Muscle layer of duodenum (tissue), 2 donors: ENCODE measurements at regions not wholly inside any gene's neighbourhood (a gene's known extent, or its start where the extent isn't known, plus 50 kb on each side); places are given as distances from the start of the nearest gene placed in this dataset.

ENCODE experiments used
- H3K27ac ChIP-seq: one replicate; pipeline ENCODE4 v1.7.0; 2013; ENCODE audit warnings: mild to moderate bottlenecking, low read length
- H3K27me3 ChIP-seq: one replicate; pipeline ENCODE4 v1.7.0; 2013; ENCODE audit warnings: low read depth, mild to moderate bottlenecking, control low read depth, low read length
- H3K36me3 ChIP-seq, 2 donors: one replicate each; pipeline ENCODE4 v1.7.0; 2013; ENCODE audit warnings: low read length in 2 of 2, control low read depth in 1 of 2, mild to moderate bottlenecking in 1 of 2; ENCODE audit not compliant: insufficient read depth in 2 of 2, control insufficient read depth in 1 of 2
- H3K4me1 ChIP-seq, 2 donors: one replicate each; pipeline ENCODE4 v1.7.0; 2013; ENCODE audit warnings: low read length in 2 of 2, mild to moderate bottlenecking in 2 of 2, control low read depth in 1 of 2, moderate library complexity in 1 of 2; ENCODE audit not compliant: insufficient read depth in 2 of 2, control insufficient read depth in 1 of 2
- H3K4me3 ChIP-seq, 2 donors: one replicate each; pipeline ENCODE4 v1.7.0; 2013; ENCODE audit warnings: low read length in 2 of 2, low read depth in 1 of 2, mild to moderate bottlenecking in 1 of 2
- H3K9me3 ChIP-seq, 2 donors: one replicate each; pipeline ENCODE4 v1.7.0; 2013; ENCODE audit warnings: low read length in 2 of 2, control low read depth in 1 of 2, mild to moderate bottlenecking in 1 of 2; ENCODE audit not compliant: control insufficient read depth in 1 of 2
- donor health status: healthy.

DNA sequence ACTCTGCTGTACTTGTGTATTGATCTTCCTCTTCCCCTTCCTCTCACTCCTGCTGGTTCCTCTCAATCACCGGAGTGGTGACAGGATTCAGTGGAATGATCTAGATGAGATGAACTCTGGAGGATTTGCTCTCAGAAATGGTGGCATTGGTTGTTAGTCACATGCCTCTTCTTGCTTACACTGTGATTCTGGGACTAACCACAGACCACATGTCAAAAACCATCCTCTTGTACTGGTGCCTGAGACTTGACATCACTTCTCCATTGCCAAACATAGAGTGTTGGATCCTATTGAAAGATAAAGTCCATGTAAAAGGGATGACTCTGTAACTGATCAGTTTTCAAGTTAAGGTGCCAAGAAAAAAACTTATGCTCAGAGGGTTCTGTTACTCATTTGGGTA, 506.5 kb downstream of the DMAC1 start:
- H3K36me3 ChIP-seq = no peaks in the 10 kb centered on the region
- no peaks in the 10 kb centered on the region for H3K27me3 ChIP-seq
- H3K9me3 ChIP-seq = no peaks in the 10 kb centered on the region
- H3K4me1 ChIP-seq = no peaks in the 10 kb centered on the region
- H3K27ac ChIP-seq = no peak overlapping the region
- no peak overlapping the region for H3K4me3 ChIP-seq

DNA sequence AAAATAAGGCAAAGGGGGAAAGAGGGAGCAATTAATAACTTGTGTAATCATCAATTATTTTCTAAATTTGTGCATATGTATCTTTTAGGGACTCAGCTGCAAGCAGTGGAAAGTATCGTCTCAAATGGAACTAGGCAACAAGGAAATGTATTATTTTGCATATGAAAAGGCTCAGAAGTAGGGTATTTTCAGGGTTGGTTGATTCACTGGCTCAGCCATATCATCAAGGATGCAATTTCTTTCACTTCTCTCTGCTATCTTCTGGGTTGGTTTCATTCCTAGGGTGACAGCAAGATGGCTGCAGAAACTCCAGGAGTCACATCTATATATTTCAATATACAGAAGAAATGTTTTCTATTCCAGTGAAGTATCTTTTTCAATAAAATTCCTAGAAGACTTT, 509.8 kb downstream of the DMAC1 start:
- H3K4me1 ChIP-seq = no peaks in the 10 kb centered on the region

DNA sequence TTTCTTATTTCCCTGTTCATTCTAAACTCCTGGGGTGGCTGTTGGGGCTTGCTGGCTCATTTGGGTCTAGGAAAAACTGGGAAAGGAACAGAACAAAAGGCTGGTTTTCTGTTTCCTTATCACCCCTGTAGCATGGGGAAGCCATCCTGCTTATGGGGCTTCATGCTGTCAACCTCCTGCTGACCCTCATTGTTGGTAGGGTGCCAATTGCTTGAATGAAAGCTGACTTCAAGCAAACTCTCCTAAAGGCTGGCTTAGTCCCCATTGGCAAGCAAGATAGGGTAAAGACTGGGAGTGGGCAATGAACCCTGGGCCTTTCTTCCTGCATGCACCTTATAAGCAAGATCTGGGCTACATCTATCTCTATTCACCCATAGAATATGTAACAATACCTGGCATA, 511.6 kb downstream of the DMAC1 start:
- Histone ChIP-seq H3K27me3 (no peaks in the 10 kb centered on the region), H3K36me3 (no peaks in the 10 kb centered on the region), H3K27ac (no peak overlapping the region), H3K9me3 (no peaks in the 10 kb centered on the region), H3K4me1 (no peaks in the 10 kb centered on the region), H3K4me3 (no peak overlapping the region)

More for the DNA sequence above, 509.8 kb downstream of the DMAC1 start:
- Histone ChIP-seq H3K4me3 (no peak overlapping the region), H3K27me3 (no peaks in the 10 kb centered on the region), H3K9me3 (no peaks in the 10 kb centered on the region), H3K27ac (no peak overlapping the region), H3K36me3 (no peaks in the 10 kb centered on the region)

DNA sequence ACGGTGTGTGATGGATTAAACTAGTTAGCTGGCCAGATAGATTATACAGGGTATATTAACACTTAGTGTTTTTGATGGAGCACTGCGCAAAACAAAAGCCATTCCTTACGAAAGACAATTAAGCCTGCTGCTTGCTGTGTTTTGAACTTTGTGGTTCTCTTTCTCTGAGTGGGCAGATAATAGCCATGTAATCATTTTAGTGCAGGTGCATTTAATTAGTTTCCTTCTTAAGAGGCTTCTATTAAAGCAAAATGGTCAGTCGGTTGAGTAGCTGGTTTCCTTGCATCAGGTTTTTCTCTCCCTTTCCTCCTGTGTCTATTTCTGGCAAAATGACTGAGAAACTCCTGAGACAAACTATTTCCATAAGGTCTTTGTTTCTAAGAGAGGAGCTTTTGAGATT, 512.5 kb downstream of the DMAC1 start:
- no peak overlapping the region for H3K4me3 ChIP-seq
- no peaks in the 10 kb centered on the region for H3K27me3 ChIP-seq
- no peaks in the 10 kb centered on the region for H3K36me3 ChIP-seq
- no peaks in the 10 kb centered on the region for H3K4me1 ChIP-seq
- H3K9me3 ChIP-seq = no peaks in the 10 kb centered on the region
- H3K27ac ChIP-seq = no peak overlapping the region

DNA sequence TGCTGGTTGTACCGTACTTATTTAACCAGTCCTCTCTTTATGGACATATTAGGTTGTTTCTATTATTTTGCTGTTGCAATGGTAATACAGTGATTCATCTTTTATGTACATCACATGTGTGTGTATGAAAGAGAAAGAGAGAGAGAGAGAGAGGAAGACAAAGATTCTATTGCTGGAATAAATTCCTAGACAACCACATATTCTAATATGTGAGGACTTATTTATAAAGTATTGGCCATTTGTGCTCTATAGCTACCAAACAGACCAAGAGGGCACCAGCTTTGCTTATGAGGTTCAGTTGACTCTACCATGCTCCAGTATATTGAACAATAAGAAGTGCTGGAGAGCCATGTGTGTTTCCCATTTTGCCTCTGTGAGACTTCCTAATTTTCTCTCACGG, 513.5 kb downstream of the DMAC1 start:
- Histone ChIP-seq H3K27me3 (no peaks in the 10 kb centered on the region), H3K4me3 (no peak overlapping the region), H3K27ac (no peak overlapping the region), H3K4me1 (no peaks in the 10 kb centered on the region), H3K36me3 (no peaks in the 10 kb centered on the region), H3K9me3 (no peaks in the 10 kb centered on the region)

DNA sequence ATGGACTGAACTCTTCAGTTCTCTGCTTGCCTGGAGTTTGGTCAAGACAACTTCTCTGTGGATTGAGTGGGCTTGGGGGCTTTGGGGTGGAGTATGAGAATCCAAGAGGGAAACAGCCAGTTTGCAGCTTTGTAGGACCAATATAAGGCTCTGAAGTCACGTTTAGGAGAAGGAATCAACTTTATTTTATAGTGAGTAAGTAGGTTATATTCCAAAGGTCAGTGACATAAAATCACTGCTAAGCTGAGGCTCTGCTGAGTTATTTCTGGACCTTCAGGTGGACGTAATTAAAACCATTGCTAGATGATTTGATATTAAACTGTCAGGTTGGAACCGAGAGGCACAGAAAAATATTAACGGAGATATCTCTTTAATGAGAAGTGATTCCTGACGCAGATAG, 514.4 kb downstream of the DMAC1 start:
- H3K9me3 ChIP-seq = no peaks in the 10 kb centered on the region
- H3K4me1 ChIP-seq = no peaks in the 10 kb centered on the region
- no peaks in the 10 kb centered on the region for H3K27me3 ChIP-seq
- no peak overlapping the region for H3K27ac ChIP-seq
- H3K4me3 ChIP-seq = no peak overlapping the region
- H3K36me3 ChIP-seq = no peaks in the 10 kb centered on the region

DNA sequence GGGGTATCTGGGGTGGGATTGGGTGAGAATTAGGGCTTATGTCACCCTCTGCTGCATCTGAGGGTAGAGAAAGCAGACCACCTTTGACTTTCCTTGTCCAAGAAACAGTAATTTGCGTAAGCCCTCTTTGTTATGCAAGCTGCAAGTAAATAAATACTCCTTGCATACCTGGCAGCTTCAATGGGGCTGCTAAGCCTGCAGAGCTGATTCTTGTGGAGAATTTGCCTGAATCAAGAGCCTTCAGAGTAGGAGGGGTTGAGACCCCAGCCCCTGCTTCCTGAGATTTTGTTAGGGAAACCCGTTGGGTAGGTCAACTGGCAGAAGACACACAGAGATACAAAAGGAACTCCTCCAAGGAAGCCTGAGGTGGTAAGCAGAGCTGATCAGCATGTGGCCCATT, 515.1 kb downstream of the DMAC1 start:
- Histone ChIP-seq H3K9me3 (no peaks in the 10 kb centered on the region), H3K27ac (no peak overlapping the region)

DNA sequence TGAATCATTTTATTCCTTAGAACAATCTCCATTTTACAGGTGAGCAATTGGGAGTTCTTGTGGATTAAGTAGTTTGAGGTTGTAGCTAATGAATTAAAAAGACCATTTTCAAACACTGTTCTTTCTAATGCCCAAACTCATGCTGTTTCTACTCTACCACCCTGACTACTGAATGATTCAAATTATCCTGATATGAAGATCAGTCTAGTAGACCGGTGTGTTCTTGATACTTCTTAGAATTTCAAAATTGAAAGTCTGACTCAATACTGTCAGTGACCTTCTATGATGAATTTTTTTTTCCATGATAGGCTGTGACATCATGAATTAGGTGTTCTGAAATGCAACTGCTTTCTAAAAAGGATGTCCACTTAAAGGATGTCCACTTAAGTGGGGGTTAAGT, 515.5 kb downstream of the DMAC1 start:
- no peak overlapping the region for H3K4me3 ChIP-seq
- no peaks in the 10 kb centered on the region for H3K4me1 ChIP-seq
- no peaks in the 10 kb centered on the region for H3K36me3 ChIP-seq
- H3K27me3 ChIP-seq = no peaks in the 10 kb centered on the region
- peaks cover 0 to under 1% of the 10 kb centered on the region in 2 donors for H3K9me3 ChIP-seq
- no peak overlapping the region for H3K27ac ChIP-seq

More for the DNA sequence above, 515.1 kb downstream of the DMAC1 start:
- Histone ChIP-seq H3K27me3 (no peaks in the 10 kb centered on the region), H3K36me3 (no peaks in the 10 kb centered on the region), H3K4me1 (no peaks in the 10 kb centered on the region), H3K4me3 (no peak overlapping the region)

DNA sequence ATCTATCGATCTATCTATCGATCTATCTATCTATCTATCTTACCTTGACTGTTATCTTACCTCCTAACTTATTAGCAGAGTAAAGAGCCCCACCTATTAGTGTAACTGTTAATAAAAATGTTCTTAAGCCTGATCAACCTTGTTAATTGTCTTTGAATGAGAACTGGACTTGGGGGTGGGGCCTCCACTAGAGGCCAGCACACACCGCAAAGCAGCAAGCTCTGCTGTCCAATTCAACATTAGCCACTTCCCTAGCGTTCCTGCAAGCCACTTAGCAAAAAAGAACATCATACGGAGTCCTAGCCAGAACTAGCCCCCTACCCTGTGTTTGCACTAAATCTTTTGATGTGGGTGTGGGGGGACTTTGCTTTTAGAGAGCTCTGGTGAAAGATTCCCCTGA, 515.8 kb downstream of the KDM4C start:
- H3K4me3 ChIP-seq = no peak overlapping the region
- H3K4me1 ChIP-seq = no peaks in the 10 kb centered on the region
- no peak overlapping the region for H3K27ac ChIP-seq
- no peaks in the 10 kb centered on the region for H3K27me3 ChIP-seq
- no peaks in the 10 kb centered on the region for H3K9me3 ChIP-seq
- H3K36me3 ChIP-seq = no peaks in the 10 kb centered on the region

DNA sequence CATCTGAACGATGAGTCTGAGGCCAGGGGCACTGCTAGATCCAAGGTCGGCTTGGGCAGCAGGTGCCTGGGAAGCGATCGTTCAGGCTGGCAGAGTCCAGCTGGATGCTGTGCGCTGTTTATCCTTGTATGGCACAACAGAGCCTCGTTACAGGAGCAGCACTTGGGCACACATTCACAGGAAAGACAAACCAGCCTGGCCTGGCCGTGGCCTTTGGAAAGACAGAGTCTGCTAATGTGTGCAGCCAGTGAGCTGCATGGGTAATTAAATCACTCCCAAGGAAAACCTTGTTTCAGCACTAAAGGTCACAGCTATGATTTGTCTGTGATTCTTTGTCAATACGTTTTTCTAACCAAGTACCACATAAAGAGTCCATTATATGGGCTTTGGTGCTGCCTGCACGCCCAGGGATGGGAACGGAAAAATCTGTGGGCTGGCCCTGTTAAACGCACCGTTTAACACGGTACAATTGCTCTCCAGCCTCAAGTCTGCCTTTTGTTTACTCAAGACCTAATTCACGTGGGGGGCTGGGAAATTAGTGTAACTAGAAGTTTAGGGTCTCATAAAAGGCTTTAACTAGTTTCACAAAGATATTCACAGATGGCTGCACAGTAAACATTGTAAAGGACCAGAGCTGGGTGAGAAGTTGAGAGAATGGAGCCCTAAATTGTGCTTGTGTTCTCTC, 509.3 kb downstream of the KDM4C start:
- Histone ChIP-seq H3K27me3 (no peaks in the 10 kb centered on the region), H3K36me3 (no peaks in the 10 kb centered on the region), H3K9me3 (no peaks in the 10 kb centered on the region), H3K4me1 (no peaks in the 10 kb centered on the region), H3K4me3 (no peak overlapping the region), H3K27ac (no peak overlapping the region)

DNA sequence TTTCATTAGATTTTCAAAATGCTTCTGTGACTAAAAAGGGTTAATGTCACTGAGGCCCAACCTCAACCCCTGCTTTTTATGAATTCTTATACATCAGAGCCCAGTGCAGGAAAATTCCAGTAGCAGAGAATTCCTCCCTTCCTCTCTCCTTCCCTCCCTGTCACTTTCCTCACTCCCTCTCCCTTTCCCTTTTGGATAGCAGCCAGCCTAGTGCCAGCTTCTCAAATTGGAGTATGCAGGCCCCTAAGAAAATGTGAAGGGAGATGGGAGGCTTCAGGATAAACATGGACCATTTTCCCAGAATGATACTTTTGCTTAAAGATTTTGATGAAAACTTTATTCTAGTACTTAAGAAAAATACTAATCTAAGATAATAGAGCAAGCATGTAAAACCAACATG, 507.4 kb downstream of the KDM4C start:
- Histone ChIP-seq H3K36me3 (no peaks in the 10 kb centered on the region), H3K4me1 (no peaks in the 10 kb centered on the region), H3K9me3 (no peaks in the 10 kb centered on the region), H3K27ac (no peak overlapping the region), H3K4me3 (no peak overlapping the region), H3K27me3 (no peaks in the 10 kb centered on the region)

DNA sequence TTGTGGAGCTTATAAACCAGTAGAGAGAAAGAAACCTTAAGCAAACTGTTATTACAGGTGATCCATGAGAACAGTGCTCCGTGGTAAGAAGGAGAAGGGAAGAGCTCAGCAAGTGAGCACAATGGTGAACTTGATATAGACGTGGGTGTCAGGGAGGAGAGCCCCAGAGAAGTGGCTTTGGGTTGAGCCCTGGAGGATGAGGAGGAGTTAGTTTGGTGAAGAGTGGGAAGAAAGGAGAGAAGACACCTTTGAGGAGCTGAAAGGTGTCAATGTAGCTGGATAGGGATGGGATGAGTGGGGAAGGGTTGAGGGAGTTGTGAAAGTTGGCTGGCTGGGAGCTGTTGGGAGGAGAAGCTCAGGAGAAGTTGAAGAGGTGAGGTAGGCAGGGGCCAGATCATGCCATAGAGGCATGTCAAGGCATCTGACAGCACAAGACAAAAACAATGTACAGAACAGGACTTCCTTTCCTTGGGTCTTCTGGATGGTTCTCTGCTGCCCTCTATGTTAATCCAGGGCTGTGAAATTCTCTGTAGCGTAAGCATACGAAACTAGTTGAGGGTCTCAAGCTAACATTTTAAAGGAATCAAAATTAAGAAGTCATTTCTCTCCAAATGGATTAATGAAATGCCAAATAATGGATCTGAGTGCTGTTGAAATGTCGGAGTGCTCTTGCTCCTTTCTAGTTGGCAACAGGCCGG, 501.9 kb downstream of the KDM4C start:
- Histone ChIP-seq H3K9me3 (no peaks in the 10 kb centered on the region), H3K4me1 (no peaks in the 10 kb centered on the region), H3K27me3 (no peaks in the 10 kb centered on the region), H3K36me3 (no peaks in the 10 kb centered on the region), H3K4me3 (no peak overlapping the region), H3K27ac (no peak overlapping the region)
